ENCODE measurements at regions not wholly inside any gene's neighbourhood (a gene's known extent, or its start where the extent isn't known, plus 50 kb on each side); places are given as distances from the start of the nearest gene placed in this dataset.

DNA sequence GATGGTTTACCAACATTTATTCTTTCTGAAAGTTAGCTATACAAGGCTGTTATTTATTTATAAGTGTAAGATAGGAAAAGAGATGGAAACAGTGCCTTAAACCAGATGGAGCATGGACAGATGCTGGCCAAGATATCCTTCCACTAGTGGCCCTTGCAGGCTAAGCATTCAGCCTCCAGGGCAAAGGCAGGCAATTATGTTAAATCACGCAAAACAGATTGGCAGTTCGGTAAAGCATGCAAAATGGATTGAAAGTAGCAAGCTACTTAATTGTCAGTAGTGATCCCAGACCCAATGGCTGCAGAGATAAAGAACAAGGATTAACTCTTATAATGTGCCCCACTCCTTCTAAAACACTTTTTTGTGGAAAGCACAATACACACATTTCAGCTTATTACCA is 105.4 kb upstream of the MAP4K3 start:
- H3K4me3 ChIP-seq (ENCODE audit: low read length) = no peak overlapping the region
- TF ChIP-seq, protein P1, sequence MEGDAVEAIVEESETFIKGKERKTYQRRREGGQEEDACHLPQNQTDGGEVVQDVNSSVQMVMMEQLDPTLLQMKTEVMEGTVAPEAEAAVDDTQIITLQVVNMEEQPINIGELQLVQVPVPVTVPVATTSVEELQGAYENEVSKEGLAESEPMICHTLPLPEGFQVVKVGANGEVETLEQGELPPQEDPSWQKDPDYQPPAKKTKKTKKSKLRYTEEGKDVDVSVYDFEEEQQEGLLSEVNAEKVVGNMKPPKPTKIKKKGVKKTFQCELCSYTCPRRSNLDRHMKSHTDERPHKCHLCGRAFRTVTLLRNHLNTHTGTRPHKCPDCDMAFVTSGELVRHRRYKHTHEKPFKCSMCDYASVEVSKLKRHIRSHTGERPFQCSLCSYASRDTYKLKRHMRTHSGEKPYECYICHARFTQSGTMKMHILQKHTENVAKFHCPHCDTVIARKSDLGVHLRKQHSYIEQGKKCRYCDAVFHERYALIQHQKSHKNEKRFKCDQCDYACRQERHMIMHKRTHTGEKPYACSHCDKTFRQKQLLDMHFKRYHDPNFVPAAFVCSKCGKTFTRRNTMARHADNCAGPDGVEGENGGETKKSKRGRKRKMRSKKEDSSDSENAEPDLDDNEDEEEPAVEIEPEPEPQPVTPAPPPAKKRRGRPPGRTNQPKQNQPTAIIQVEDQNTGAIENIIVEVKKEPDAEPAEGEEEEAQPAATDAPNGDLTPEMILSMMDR (conservative IDR thresholded peaks at IDR 0.05; ENCODE audit: low read length) = no peak
- no peak for DNase-seq (ENCODE audit: low read depth)

DNA sequence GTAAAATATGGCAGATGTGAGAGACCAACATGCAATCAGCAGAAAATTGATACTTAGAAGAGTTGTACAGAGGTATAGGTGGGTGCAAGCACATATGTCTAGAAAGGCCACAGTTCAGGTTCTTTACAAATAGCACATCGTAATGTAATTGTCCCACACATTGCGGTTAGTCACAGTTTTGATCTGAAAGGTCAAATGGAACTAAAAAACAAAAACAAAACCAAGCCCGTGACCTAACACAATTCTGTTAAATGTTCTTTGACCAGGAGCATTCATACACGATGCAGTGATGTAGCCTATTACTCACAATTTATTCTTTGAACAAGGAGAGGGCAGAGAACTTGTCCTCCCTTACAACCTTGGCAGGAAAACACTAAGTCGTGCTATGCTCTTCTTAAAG is 108.9 kb upstream of the MAP4K3 start:
- no peak overlapping the region for H3K4me3 ChIP-seq (ENCODE audit: low read length)
- TF ChIP-seq, protein P1 (conservative IDR thresholded peaks at IDR 0.05; ENCODE audit: low read length) = no peak
- DNase-seq (ENCODE audit: low read depth) = no peak

DNA sequence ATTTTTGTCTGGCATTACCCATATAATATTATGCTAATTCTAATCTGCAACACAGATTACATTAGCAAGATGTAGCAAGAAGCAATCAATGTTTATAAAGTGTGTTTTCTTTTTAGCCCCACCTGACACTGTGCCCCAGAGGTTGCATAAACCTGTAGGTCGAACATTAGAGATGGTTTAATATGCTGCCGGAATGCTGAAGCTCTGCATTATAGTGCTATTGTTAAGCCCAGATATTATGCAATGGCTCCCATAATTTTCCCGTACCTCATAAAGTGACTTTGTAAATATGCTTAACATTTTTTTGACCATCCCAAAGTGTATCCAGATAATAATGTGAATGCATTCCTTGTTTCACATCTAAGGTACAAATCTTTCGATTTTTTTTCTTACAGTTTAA is 109.3 kb upstream of the MAP4K3 start:
- DNase-seq (ENCODE audit: low read depth) = no peak
- H3K4me3 ChIP-seq (ENCODE audit: low read length) = no peak overlapping the region
- TF ChIP-seq, protein P1 (conservative IDR thresholded peaks at IDR 0.05; ENCODE audit: low read length) = no peak

DNA sequence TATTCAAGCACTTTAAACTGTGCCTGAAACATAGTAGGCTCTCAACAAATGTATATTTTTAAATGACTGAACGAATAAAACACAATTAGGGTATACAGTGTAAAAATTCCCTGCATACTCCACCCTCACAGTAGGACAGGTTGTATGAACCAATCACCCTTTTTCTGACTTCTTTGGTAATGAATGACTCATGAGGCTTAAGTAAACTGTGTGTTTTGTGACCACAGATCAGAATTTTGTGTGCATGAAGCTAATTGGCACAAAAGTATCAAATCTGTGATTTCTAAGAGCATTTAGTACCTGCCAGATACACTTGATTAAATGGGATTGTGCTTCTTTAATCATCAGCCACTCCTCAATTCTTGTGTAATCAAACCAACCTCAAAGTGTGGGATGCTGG is 109.9 kb upstream of the MAP4K3 start:
- no peak overlapping the region for H3K4me3 ChIP-seq (ENCODE audit: low read length)
- TF ChIP-seq, protein P1 (conservative IDR thresholded peaks at IDR 0.05; ENCODE audit: low read length) = no peak
- DNase-seq (ENCODE audit: low read depth) = no peak

DNA sequence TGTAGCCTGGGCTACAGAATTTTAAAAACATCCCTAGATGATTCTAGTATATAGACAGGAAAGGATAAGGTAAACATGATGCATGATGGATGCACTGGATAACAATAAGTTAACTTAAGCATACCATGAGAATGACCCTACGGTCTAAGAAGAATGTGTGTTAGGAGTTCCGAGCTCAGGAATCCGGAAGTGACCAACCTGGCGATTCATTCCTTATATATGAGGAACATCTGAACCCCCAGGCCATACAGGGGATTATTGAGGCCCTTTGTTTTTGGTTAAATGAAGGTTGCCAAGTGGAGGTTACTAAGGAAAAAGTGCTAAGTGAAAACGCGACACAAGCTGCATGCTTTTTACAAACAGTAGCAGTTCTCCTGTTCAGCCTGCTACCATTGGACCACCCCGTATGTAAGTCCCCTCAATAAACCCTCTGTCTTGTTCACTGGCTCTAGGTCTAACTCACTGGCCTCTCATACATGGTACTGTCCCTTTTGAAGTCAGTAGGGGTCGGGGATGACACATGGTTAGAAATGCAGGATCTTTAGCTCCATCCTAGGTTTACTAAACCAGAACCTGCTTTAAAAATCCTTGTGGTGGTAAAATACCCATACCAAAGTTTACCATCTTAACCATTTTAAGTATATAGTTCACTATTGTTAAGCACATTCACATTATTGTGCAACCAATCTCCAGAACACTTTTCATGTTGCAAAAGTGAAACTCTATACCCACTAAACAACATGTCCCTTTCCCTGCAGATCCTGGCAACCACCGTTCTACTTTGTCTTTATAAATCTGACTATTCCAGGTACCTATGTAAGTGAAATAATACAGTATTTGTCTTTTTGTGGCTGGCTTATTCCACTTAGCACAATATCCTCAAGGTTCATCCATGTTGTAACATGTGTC is 111.0 kb upstream of the MAP4K3 start:
- peak; percentile 7 for DNase-seq (ENCODE audit: low read depth)
- TF ChIP-seq, protein P1 (conservative IDR thresholded peaks at IDR 0.05; ENCODE audit: low read length) = no peak
- no peak overlapping the region for H3K4me3 ChIP-seq (ENCODE audit: low read length)

DNA sequence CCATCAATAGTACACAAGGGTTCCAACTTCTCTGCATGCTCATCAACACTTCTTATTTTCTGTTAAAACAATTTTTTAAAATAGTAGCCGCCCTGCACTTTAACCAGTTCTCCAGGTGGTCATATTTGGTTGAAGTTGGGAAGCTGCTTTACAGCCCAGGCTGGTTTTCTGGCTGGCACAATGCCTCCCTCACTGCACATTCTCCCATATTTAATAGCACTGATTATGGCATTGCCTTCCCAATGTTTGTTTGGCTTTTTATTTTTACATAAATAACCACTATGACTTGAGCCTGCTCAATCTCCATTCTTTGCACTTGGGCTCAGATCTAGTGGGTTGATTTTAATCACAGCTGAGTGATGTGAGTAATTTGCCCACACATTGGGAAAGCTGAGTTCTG is 111.9 kb upstream of the MAP4K3 start:
- TF ChIP-seq, protein P1 (conservative IDR thresholded peaks at IDR 0.05; ENCODE audit: low read length) = no peak
- no peak for DNase-seq (ENCODE audit: low read depth)
- no peak overlapping the region for H3K4me3 ChIP-seq (ENCODE audit: low read length)
